Activated CD4-positive, alpha-beta memory T cell treated with anti-CD3 and anti-CD28 coated beads for 36 hours (primary cell): ENCODE measurements at regions not wholly inside any gene's neighbourhood (a gene's known extent, or its start where the extent isn't known, plus 50 kb on each side); places are given as distances from the start of the nearest gene placed in this dataset.

Experiments used
- CTCF ChIA-PET: fragments of 350-600 bp; sonication (Branson Sonifier 250); formaldehyde crosslinking; loops from one replicate; lab custom pipeline; 2021; ENCODE audit warnings: antibody characterized with exemption, inconsistent platforms; lab: Charles Lee
- POLR2A ChIA-PET: fragments of 350-600 bp; sonication (Branson Sonifier 250); formaldehyde crosslinking; loops from one replicate; lab custom pipeline; 2021; ENCODE audit warnings: antibody characterized with exemption; lab: Charles Lee
- DNase-seq: peaks from one replicate; pipeline ENCODE4 v3.0.0-alpha.2; 2020
- H3K27ac Mint-ChIP-seq: one replicate; pipeline ENCODE4 v1.8.0; 2021; ENCODE audit warnings: mixed read lengths
- H3K27me3 Mint-ChIP-seq: one replicate; pipeline ENCODE4 v1.8.0; 2021; ENCODE audit warnings: mixed read lengths
- H3K36me3 Mint-ChIP-seq: one replicate; pipeline ENCODE4 v1.8.0; 2021; ENCODE audit warnings: mixed read lengths
- H3K4me1 Mint-ChIP-seq: one replicate; pipeline ENCODE4 v1.8.0; 2021; ENCODE audit warnings: low read depth, mixed read lengths
- H3K4me3 Mint-ChIP-seq: one replicate; pipeline ENCODE4 v1.8.0; 2021; ENCODE audit warnings: mild to moderate bottlenecking, mixed read lengths
- H3K9me3 Mint-ChIP-seq: one replicate; pipeline ENCODE4 v1.8.0; 2021; ENCODE audit warnings: mixed read lengths
- intact Hi-C: fragments of 100-400 bp; cut with micrococcal nuclease; formaldehyde crosslinking; loops from one replicate; pipeline ENCODE4 v1.15.1; 2023

DNA sequence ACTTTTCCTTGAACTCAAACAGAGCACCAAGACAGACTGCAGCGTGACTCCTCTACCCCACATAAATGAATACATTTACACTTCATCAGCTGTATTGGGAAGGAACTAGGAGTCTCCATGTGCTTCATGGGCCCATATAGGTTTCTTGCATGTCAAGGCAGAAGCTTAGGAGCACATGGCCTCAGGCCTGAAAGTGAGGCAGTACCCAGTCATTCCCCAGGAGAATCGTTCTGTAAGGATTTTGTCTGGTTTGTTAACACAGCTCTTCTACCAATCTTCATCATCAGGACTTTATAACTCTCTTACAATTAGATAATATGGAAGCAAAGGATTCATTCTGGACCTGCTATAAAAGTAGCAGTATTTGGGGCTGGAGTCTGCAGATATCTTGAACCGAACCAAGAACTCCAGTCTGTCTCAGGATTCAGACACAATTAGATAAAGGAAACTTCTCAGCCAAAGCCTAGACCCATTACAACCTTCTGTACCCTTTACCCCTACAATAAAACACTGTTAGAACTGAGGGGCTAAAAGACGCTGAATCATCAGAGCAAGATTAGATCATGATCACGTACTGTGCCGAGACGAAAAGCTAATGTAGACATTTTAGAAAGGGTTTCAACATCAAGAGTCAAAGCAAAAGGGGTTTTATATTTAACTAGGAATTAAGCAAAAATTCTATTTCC is 385.5 kb upstream of the SLC30A5 start:
- no peak overlapping the region for H3K4me3 Mint-ChIP-seq
- no peaks in the 10 kb centered on the region for H3K27me3 Mint-ChIP-seq
- CTCF ChIA-PET: no interaction called here
- no peaks in the 10 kb centered on the region for H3K9me3 Mint-ChIP-seq
- no peaks in the 10 kb centered on the region for H3K36me3 Mint-ChIP-seq
- peaks cover 26% of the 10 kb centered on the region for H3K4me1 Mint-ChIP-seq
- intact Hi-C loops: no loop called here
- no peak for DNase-seq
- POLR2A ChIA-PET: no interaction called here
- no peak overlapping the region for H3K27ac Mint-ChIP-seq

DNA sequence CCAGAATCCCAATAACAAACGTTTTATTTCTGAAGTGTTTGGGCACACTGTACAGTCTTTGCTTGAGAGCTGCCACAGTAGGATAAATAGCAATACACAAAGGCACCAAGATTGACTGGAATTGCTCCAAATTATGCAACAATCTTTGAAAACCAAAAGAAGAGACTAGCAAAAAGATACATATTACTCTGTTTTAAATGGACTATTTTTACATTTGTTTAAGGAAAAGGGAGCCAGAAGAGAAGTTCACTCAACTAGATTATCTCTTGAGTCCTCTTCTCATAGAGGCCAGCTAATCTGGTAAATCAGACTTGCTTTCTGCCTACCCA is 385.0 kb upstream of the SLC30A5 start:
- CTCF ChIA-PET: no interaction called here
- no peaks in the 10 kb centered on the region for H3K9me3 Mint-ChIP-seq
- no peaks in the 10 kb centered on the region for H3K36me3 Mint-ChIP-seq
- intact Hi-C loops: no loop called here
- H3K4me3 Mint-ChIP-seq: no peak overlapping the region
- H3K4me1 Mint-ChIP-seq: peaks cover 26% of the 10 kb centered on the region
- no peaks in the 10 kb centered on the region for H3K27me3 Mint-ChIP-seq
- no peak overlapping the region for H3K27ac Mint-ChIP-seq
- POLR2A ChIA-PET: interaction anchor here (0.6 kb wide), 1 partner anchor 15 kb away, joined by 5 read pairs; no protein-coding TSS in a partner anchor
- DNase-seq: no peak

DNA sequence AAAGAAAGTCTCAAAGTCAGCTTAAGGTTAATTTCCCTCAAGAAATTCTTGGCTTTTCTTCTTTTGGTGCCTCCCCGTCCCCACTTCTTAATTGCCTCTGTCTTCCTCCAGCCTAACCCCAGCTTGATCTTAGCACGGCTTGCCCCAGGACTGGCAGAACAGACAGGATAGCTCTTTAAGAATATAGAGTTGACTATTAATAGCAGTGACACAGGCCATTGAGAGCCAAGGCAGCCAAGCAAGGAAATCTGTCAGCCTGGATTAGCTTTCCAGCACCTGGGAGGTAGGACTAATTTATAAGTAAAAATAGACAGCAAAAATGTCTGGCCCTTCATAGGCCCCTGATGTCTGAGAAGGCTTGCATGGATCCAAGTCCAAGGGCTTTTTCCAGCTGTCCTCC is 384.6 kb upstream of the SLC30A5 start:
- intact Hi-C loops: no loop called here
- ChIA-PET POLR2A (interaction anchor here (0.6 kb wide), 1 partner anchor 15 kb away, joined by 5 read pairs; no protein-coding TSS in a partner anchor), CTCF (no interaction called here)
- Mint-ChIP-seq H3K27ac (no peak overlapping the region), H3K9me3 (no peaks in the 10 kb centered on the region), H3K27me3 (no peaks in the 10 kb centered on the region), H3K36me3 (no peaks in the 10 kb centered on the region), H3K4me3 (no peak overlapping the region), H3K4me1 (peaks cover 26% of the 10 kb centered on the region)
- no peak for DNase-seq

DNA sequence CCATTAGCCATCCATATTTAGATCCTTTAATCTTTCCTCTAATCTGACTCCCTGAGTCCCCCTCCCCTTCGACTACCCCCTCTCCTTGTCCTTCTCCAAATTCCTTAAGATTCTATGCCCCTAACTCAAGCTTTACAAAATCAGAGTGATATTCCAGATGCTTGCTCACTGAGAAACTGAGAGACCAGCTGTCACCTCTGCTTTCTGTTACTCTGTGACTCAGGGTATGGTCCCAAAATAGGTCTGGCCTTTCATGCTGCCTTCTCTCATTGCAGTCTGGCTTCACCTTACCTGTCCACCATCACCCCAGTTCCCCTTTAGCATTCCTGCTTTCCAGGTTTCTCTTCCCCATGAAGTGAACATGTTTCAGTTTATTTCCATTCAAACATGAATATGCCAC is 383.3 kb upstream of the SLC30A5 start:
- Mint-ChIP-seq H3K9me3 (no peaks in the 10 kb centered on the region), H3K27ac (no peak overlapping the region), H3K27me3 (no peaks in the 10 kb centered on the region), H3K4me1 (peaks cover 26% of the 10 kb centered on the region), H3K36me3 (no peaks in the 10 kb centered on the region), H3K4me3 (no peak overlapping the region)
- no peak for DNase-seq
- CTCF ChIA-PET: no interaction called here
- intact Hi-C loops: loop anchor here (10.0 kb wide), 1 partner anchor 426 kb away; no protein-coding TSS in a partner anchor
- POLR2A ChIA-PET: no interaction called here

DNA sequence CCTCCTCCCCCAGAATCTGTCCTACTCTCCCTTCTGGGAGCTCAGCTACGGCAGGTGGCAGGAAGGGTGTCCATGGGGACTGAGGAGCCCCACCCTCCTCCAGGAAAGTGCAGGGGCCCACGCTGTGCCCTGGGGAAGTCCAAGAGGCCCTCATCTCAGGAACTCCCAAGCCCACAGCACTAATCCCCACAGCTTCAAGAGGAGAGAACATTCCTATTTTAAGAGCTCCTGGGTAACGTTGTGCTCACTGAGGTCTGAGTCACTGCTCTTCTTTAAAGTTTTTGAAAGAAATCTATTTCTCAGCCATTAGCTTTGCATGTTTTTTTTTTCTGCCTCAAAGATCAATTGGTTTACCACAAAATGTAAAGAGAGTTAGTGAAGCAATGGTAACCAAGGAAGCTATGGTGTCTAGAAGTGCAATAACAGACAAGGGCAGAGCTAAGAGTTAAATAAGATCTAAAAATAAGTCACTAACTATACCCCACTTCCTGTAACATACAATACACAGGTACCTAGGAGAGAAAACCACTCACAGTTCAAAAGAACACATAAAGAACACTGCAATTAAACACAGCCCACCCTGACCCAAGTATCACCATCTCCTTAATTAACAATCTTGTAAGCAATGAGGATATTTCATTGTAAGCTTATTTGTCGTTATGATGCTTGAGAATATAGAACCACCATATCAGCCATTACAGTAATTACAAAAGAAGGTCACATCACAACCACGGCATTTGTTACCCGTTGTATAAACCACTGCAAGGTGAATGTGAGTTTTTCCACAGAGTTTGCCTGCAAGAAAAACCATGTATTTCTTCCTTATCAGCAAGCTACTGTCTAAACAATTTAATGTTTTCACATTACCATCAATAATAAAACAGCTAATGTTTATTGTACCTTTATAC is 382.3 kb upstream of the SLC30A5 start:
- no peak overlapping the region for H3K4me3 Mint-ChIP-seq
- H3K27ac Mint-ChIP-seq: peak overlapping the region; percentile 6
- CTCF ChIA-PET: interaction anchor here (0.7 to 1.2 kb wide), 4 partner anchors 424 to 1813 kb away, joined by 3 read pairs; no protein-coding TSS in a partner anchor
- no peaks in the 10 kb centered on the region for H3K9me3 Mint-ChIP-seq
- intact Hi-C loops: loop anchor here (10.0 kb wide), 1 partner anchor 427 kb away; no protein-coding TSS in a partner anchor
- DNase-seq: peak; percentile 16
- H3K4me1 Mint-ChIP-seq: peaks cover 26% of the 10 kb centered on the region
- no peaks in the 10 kb centered on the region for H3K36me3 Mint-ChIP-seq
- no peaks in the 10 kb centered on the region for H3K27me3 Mint-ChIP-seq
- POLR2A ChIA-PET: interaction anchor here (0.6 kb wide), 1 partner anchor 399 kb away, joined by 3 read pairs; no protein-coding TSS in a partner anchor

DNA sequence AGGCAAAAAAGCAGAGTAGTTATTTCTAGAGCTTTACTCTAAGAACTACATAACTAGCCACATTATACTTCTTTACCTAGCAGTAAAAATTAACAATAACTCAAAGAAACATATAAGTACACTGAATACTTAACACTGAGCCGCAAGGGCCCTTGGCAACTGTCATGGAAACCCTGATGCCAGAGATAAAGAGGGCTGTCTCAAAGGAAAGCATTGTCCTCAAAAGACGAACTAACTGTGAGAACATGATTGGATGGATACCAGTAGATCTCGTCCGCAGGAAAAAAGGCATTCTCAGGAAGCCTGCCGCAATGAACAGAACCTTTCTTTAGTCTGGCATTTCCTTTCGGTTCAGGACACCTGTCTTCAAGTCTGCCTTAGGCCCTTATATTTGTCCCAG is 379.0 kb upstream of the SLC30A5 start:
- CTCF ChIA-PET: no interaction called here
- intact Hi-C loops: loop anchor here (10.0 kb wide), 1 partner anchor 430 kb away; no protein-coding TSS in a partner anchor
- POLR2A ChIA-PET: no interaction called here

DNA sequence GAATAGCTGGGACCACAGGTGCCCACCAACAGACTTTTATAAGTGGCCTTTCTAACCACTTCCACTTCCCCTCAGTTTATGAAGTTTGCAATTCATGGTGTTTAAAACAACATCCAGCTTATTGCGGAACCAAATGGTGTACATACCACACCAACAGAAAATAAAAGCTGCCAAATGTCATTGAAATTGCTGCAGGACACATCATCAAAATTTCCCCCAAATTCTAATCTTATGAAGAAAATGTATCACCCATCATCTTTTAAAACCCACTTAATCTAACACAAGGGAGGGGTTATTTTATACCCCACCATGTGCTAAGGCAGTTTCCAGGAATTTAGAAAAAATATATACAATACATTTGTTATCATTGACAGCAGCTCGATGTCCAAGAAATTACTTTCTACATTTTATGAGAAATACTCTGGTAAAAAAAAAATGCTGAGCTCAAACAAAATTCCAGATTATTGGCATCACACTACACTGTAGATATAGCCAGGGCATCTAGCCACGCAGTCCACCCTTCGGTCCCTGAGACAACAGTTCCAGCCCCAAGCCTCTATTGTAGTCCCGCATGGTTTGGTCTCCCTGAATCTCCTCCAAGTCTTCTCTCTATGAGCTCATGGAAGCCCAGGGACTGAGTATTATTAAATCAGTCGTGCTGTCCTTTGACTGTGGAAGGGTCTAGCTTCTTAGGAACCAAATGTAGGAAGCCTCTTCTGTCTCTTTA is 372.8 kb upstream of the SLC30A5 start:
- H3K27me3 Mint-ChIP-seq: no peaks in the 10 kb centered on the region
- peaks cover 12% of the 10 kb centered on the region for H3K9me3 Mint-ChIP-seq
- no peak overlapping the region for H3K27ac Mint-ChIP-seq
- peaks cover 2% of the 10 kb centered on the region for H3K36me3 Mint-ChIP-seq
- no peaks in the 10 kb centered on the region for H3K4me1 Mint-ChIP-seq
- CTCF ChIA-PET: no interaction called here
- no peak for DNase-seq
- POLR2A ChIA-PET: no interaction called here
- no peak overlapping the region for H3K4me3 Mint-ChIP-seq
- intact Hi-C loops: no loop called here

More for the DNA sequence above, 379.0 kb upstream of the SLC30A5 start:
- Mint-ChIP-seq H3K27ac (no peak overlapping the region), H3K4me3 (no peak overlapping the region), H3K36me3 (peaks cover 2% of the 10 kb centered on the region), H3K9me3 (peaks cover 9% of the 10 kb centered on the region), H3K27me3 (no peaks in the 10 kb centered on the region), H3K4me1 (peaks cover 26% of the 10 kb centered on the region)
- no peak for DNase-seq

DNA sequence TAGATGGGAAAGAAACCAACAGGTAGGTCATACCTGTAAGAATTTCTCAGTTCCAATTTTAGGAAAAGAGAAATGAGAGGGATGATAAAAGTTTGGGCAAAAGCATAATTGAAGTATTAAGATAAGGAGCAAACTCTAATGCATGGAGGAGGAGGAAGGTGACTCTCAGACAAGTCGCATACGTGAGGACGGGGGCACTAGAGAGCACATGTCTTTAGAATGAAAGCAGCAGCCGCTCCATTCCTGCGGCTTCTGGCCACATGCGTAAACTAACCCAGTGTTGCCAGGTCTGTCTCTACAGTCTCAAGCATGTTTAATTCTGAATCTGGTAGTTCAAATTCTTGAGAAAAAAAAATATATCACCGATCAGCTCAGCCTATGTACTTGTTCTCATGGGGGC is 371.5 kb upstream of the SLC30A5 start:
- POLR2A ChIA-PET: no interaction called here
- CTCF ChIA-PET: no interaction called here

DNA sequence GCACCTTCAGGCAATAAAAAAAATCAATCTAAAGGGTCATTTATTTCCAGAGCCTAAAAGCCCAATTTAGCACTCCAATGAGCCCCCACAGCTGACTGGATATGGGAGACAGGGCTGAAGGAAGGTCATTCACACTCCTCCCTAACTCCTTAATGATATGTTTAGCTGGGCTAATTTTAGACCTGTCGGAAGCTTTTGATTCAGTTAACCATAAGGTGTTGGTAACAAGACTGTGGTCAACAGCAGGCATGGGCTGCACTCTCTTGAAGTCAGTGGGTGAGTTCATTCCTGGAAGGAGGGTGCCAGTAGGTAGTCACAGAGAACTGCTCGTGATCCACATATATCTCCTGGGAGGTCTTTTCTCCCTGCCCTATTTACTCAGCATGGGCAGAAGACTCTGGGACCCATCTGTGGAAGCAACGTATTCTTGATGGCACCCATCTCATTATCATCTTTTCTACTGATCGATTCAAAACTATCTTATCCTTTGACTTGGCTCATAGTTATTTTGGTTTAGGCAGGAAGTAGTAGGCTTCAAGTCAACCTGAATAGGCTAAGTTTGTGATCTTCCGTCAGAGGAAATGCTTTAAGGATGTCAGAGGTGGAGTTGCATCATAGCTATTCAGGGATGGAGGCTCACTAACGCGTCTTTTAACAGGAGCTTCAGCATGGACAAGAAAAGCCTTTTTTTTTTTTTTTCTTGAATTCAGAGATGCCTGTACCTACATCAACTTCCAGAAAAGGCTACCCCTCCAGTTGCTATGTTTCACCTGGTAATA is 367.7 kb upstream of the SLC30A5 start:
- Mint-ChIP-seq H3K9me3 (peaks cover 3% of the 10 kb centered on the region), H3K27ac (no peak overlapping the region), H3K27me3 (no peaks in the 10 kb centered on the region), H3K4me1 (peaks cover 3% of the 10 kb centered on the region), H3K36me3 (no peaks in the 10 kb centered on the region), H3K4me3 (no peak overlapping the region)
- CTCF ChIA-PET: no interaction called here
- intact Hi-C loops: no loop called here
- DNase-seq: no peak
- POLR2A ChIA-PET: no interaction called here

More for the DNA sequence above, 371.5 kb upstream of the SLC30A5 start:
- Mint-ChIP-seq H3K4me3 (no peak overlapping the region), H3K36me3 (peaks cover 2% of the 10 kb centered on the region), H3K27ac (no peak overlapping the region), H3K9me3 (peaks cover 12% of the 10 kb centered on the region), H3K4me1 (peaks cover 3% of the 10 kb centered on the region), H3K27me3 (no peaks in the 10 kb centered on the region)
- DNase-seq: no peak
- intact Hi-C loops: no loop called here

DNA sequence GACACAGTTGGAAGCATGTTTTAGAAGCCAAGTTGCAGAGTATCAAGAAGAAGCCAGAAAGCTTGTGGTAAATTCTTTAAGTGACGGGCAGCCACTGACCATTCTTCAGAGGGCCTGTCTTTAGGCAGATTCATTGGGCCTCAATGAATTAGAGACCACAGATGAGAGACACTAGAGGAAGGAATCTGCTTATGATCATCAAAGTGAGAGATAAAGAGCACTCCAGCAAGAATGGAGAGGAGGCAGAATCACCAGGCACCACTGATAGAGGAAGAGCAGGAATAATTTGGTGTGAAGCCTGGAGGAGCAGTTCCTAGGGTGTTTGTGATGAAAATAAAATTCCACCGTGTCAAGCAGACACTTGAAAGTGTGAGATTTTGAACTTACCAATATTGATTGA is 365.9 kb upstream of the SLC30A5 start:
- Mint-ChIP-seq H3K4me1 (peaks cover 3% of the 10 kb centered on the region), H3K27me3 (no peaks in the 10 kb centered on the region), H3K27ac (no peak overlapping the region), H3K36me3 (no peaks in the 10 kb centered on the region), H3K9me3 (peaks cover 3% of the 10 kb centered on the region), H3K4me3 (no peak overlapping the region)
- no peak for DNase-seq
- ChIA-PET POLR2A (no interaction called here), CTCF (no interaction called here)
- intact Hi-C loops: no loop called here

DNA sequence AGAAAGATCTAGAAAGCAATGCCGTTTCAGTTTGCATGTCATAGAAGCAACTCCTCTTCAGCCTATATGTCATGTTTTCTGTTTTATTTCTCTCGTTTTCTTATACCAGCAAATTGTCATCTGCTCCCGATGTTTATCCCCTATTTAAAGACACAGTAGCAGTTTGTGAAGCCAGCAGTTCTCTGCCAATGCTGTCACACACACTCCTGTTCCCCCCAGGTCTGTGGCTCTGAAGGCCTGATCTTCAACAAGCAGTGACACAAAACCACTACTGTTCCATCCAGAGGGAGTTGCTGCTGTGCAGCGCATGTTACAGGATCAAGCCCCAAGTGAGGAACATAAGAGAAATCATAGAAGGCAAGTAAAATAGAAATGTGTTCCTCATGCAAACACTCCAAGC is 364.1 kb upstream of the SLC30A5 start:
- no peak for DNase-seq
- no peaks in the 10 kb centered on the region for H3K9me3 Mint-ChIP-seq
- H3K4me1 Mint-ChIP-seq: peaks cover 3% of the 10 kb centered on the region
- intact Hi-C loops: no loop called here
- no peak overlapping the region for H3K4me3 Mint-ChIP-seq
- ChIA-PET POLR2A (no interaction called here), CTCF (no interaction called here)
- no peaks in the 10 kb centered on the region for H3K27me3 Mint-ChIP-seq
- no peaks in the 10 kb centered on the region for H3K36me3 Mint-ChIP-seq
- no peak overlapping the region for H3K27ac Mint-ChIP-seq
